Fibroblast of villous mesenchyme (primary cell): ENCODE measurements at regions not wholly inside any gene's neighbourhood (a gene's known extent, or its start where the extent isn't known, plus 50 kb on each side); places are given as distances from the start of the nearest gene placed in this dataset.
A peak's percentile ranks its signal among the peaks of the same experiment; 100 is the strongest.
"Not testable (repeated sequence)": the region's sequence is repeated elsewhere in the genome, so short reads cannot be mapped to it uniquely, and the experiment has no call there.

Experiments
- DNase-seq: peaks from one replicate; pipeline ENCODE4 v3.0.0-alpha.2; 2010; ENCODE audit warnings: low read depth
- H3K4me3 ChIP-seq: 2 replicates; pipeline ENCODE4 v1.5.1; 2011; ENCODE audit warnings: low read depth, mild to moderate bottlenecking, low read length
- TF ChIP-seq, protein P1 (sequence below): IDR thresholded peaks from 2 replicates; pipeline ENCODE4 v1.5.1; 2012; ENCODE audit warnings: low read depth, mild to moderate bottlenecking, low read length; ENCODE audit not compliant: insufficient read depth

DNA sequence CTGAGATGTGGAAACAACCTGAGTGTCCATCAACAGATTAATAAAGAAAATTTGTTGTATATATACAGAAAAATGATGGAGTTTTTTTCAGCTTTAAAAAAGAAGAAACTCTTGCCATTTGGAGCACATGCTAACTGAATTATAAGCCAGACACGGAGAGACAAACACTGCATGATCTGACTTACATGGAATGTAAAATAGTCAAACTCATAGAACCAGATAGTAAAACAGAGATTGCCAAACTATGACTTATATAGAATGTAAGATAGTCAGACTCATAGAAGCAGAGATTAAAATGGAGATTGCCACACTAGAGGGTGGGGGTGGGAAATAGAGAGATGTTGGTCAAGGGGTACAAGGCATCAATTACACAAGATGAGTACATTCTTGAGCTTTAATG is 1786.6 kb downstream of the PLA2G4A start:
- H3K4me3 ChIP-seq, result no peak overlapping the region
- TF ChIP-seq, protein P1, sequence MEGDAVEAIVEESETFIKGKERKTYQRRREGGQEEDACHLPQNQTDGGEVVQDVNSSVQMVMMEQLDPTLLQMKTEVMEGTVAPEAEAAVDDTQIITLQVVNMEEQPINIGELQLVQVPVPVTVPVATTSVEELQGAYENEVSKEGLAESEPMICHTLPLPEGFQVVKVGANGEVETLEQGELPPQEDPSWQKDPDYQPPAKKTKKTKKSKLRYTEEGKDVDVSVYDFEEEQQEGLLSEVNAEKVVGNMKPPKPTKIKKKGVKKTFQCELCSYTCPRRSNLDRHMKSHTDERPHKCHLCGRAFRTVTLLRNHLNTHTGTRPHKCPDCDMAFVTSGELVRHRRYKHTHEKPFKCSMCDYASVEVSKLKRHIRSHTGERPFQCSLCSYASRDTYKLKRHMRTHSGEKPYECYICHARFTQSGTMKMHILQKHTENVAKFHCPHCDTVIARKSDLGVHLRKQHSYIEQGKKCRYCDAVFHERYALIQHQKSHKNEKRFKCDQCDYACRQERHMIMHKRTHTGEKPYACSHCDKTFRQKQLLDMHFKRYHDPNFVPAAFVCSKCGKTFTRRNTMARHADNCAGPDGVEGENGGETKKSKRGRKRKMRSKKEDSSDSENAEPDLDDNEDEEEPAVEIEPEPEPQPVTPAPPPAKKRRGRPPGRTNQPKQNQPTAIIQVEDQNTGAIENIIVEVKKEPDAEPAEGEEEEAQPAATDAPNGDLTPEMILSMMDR, result no peak
- DNase-seq, result no peak

DNA sequence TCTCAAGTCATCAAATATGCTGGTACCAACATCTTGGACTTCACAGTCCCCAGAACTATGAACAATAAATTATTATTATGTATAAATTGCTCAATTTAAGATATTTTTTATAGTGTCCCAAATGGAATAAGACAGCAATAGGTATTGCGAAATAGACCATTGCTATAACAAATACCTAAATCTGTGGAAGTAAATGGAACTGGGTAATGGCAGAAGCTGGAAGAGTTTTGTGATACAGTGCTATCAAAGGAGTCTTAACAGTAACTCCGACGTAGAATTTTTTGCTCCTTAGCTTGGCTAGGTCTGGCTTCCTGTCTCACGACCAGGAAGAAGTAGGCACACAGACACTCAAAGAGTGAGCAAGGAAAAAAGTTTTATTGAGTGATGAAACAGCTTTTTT is 1791.5 kb downstream of the PLA2G4A start:
- no peak overlapping the region for H3K4me3 ChIP-seq
- no peak for DNase-seq
- TF ChIP-seq, protein P1, result no peak

DNA sequence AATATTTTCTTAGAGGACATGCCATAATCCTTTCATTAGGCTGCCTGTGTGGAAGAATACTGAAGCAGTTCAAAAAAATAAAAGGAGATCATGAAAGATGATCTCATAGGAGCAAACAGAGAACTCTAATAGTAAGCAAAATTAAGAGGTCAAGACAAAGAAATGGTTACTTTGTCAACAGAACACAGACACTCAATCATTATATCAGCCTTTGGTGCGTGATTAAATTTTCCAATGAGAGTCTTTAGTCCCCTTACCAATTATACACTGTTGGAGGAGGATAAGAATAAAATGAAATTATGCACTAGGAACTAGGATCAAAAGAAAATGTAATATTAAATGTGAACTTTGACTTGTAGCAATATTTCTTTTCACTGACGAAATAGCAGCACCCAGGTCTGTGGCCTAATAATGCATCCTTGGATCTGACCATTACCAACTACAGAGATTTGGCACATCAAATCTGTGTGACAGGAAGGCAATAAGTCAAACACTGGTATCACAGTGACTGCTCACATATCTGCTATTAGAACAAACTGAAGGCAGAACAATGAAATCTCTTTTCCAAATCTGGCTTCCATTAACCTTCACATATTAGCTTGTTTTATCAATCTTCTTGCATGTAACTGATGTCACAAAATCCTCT is 1812.9 kb downstream of the PLA2G4A start:
- DNase-seq, result no peak
- TF ChIP-seq, protein P1, result no peak
- no peak overlapping the region for H3K4me3 ChIP-seq

DNA sequence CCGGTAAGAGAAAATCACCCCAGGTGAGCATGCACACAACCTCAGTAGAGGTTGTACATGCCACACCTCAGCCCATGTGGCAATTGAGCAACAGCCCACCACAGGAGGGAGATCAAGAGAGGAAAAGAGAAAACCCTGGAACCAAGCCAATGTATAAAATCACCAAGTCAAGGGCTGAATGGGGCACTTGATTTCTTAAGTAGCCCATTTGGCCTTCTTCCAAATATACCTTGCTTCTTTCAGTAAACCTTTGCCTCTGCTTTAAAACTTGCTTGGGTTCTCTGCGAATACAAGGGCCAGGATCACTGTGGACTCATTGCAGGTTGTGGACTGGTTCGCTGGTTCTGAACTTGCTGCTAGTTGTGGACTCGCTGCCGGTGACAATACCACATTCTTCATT is 1814.0 kb downstream of the PLA2G4A start:
- TF ChIP-seq, protein P1, result no peak
- no peak for DNase-seq
- no peak overlapping the region for H3K4me3 ChIP-seq

DNA sequence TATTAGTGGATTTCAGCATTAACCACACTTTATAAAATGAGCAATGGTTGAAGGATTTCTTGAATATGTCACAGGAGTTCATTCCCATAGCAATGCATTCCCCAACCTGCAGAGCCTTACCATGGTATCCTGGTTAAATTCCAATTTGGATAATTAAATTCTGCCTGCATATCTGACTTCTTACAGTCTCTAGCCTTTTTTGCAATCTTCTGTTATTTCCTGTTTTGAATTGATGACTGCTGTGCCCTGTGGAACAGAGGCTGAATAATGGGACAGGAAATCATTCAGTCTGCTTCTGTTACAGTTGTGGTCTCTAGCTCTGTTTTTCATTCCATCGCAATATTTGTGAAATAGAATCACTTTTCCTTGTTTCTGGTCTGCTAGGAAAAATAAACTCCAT is 1823.9 kb downstream of the PLA2G4A start:
- TF ChIP-seq, protein P1, result no peak
- DNase-seq, result peak; percentile 5
- H3K4me3 ChIP-seq, result no peak overlapping the region

DNA sequence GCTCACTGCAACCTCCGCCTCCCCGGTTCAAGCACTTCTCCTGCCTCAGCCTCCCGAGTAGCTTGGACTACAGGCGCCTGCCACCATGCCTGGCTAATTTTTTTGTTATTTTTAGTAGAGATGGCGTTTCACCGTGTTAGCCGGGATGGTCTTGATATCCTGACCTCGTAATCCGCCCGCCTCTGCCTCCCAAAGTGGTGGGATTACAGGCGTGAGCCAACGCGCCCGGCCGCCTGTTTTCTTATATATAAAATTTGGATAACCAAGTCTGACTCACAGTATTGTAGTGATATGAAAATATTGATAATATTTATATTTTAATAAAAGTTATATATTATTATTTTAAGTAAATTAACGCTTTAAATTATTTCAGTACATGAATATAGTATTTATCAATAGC is 1821.7 kb downstream of the BRINP3 start:
- not testable (repeated sequence) for H3K4me3 ChIP-seq, DNase-seq

DNA sequence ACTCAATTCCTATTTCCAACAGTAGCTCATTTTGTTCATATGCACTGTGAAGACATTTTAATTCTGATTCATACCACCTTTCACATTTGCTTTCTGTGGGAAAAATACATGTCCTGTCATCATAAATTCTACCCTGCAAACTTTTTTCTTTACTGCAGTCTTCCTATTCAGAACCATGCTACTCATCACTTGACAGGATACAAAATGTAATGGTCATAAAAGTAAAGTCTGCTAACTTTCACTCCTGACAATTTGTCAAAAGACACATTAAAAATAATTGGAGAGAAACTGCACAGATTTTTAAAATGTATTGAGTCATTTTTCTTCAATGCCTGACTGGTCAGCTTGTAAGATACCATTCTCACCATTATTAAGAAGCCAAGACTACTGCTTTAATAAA is 1817.1 kb downstream of the BRINP3 start:
- DNase-seq, result no peak
- TF ChIP-seq, protein P1, result no peak
- H3K4me3 ChIP-seq, result no peak overlapping the region
